ENCODE measurements at regions not wholly inside any gene's neighbourhood (a gene's known extent, or its start where the extent isn't known, plus 50 kb on each side); places are given as distances from the start of the nearest gene placed in this dataset.

DNA sequence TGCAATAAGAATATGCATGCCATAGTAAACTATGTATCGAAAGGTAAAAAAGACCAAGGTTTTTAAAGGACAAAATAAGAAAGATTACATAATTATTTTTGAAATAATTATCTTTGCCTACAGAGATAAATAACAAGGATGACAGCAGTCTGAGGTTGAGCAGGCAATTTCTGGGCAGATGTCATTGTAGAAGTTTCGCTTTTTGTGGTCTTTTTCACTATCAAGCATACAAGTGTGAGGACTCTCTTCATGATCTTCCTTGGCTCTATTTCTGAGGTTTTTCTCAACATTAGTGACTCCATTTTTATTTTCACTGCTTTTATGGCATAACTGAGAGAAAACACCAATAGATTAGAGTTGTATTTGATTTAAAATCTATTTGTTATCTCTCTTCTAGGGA is 1337.9 kb upstream of the EPHA6 start:
- FAIRE-seq: no peak
- Histone ChIP-seq H3K4me1 (replicated peaks in 1 of 2; ENCODE audit: control insufficient read depth in 2 of 2, insufficient read depth in 2 of 2, low read length in 2 of 2) (no peaks in the 10 kb centered on the region), H3K9ac (ENCODE audit: insufficient read depth in 1 of 2, low read depth in 2 of 2, low read length in 2 of 2) (no peak overlapping the region), H3K4me3 (no peak overlapping the region), H3K4me2 (ENCODE audit: insufficient read depth, low read length) (no peak overlapping the region), H3K27me3 (ENCODE audit: control insufficient read depth in 2 of 2, insufficient read depth in 2 of 2, low read length in 2 of 2) (no peaks in the 10 kb centered on the region), H3K79me2 (ENCODE audit: control insufficient read depth, insufficient read depth, low read length) (no peaks in the 10 kb centered on the region), H3K27ac (ENCODE audit: extremely low read depth, low read depth, low read length) (no peak overlapping the region), H3K9me1 (ENCODE audit: control insufficient read depth, insufficient read depth, low read length) (no peaks in the 10 kb centered on the region), H4K20me1 (replicated peaks; ENCODE audit: control insufficient read depth, insufficient read depth, low read length) (no peaks in the 10 kb centered on the region), H3K9me3 (replicated peaks; ENCODE audit: control insufficient read depth, insufficient read depth, low read depth, low read length) (no peaks in the 10 kb centered on the region), H3K36me3 (ENCODE audit: control insufficient read depth, insufficient read depth, low read length) (no peaks in the 10 kb centered on the region), H2AFZ (ENCODE audit: low read depth, low read length) (no peak overlapping the region)
- DNase-seq (ENCODE audit: extremely low read depth in 1 of 4, low spot score in 3 of 4): no peak
- intact Hi-C loops (cut with micrococcal nuclease) (no loop called here), in situ Hi-C loops (cut with MboI) (no loop called here)
- ChIA-PET CTCF (ENCODE audit: low intra/inter-chr PET ratio) (no interaction called here), POLR2A (no interaction called here)
- no peak for ATAC-seq
- 6% methylated on average over 1 of the region's 2 CpGs for WGBS (ENCODE audit: insufficient coverage, low coverage, missing lambda C conversion rate)
- BruUV-seq (replicated peaks): no TSS peak
- TF ChIP-seq, protein P1, sequence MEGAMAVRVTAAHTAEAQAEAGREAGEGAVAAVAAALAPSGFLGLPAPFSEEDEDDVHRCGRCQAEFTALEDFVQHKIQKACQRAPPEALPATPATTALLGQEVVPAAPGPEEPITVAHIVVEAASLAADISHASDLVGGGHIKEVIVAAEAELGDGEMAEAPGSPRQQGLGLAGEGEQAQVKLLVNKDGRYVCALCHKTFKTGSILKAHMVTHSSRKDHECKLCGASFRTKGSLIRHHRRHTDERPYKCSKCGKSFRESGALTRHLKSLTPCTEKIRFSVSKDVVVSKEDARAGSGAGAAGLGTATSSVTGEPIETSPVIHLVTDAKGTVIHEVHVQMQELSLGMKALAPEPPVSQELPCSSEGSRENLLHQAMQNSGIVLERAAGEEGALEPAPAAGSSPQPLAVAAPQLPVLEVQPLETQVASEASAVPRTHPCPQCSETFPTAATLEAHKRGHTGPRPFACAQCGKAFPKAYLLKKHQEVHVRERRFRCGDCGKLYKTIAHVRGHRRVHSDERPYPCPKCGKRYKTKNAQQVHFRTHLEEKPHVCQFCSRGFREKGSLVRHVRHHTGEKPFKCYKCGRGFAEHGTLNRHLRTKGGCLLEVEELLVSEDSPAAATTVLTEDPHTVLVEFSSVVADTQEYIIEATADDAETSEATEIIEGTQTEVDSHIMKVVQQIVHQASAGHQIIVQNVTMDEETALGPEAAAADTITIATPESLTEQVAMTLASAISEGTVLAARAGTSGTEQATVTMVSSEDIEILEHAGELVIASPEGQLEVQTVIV (CRISPR knock-in tag; IDR thresholded peaks at IDR 0.05; ENCODE audit: borderline replicate concordance): no peak
- TF ChIP-seq PATZ1 (CRISPR knock-in tag; IDR thresholded peaks at IDR 0.05; ENCODE audit: borderline replicate concordance): no peak
- TF ChIP-seq, protein P2, sequence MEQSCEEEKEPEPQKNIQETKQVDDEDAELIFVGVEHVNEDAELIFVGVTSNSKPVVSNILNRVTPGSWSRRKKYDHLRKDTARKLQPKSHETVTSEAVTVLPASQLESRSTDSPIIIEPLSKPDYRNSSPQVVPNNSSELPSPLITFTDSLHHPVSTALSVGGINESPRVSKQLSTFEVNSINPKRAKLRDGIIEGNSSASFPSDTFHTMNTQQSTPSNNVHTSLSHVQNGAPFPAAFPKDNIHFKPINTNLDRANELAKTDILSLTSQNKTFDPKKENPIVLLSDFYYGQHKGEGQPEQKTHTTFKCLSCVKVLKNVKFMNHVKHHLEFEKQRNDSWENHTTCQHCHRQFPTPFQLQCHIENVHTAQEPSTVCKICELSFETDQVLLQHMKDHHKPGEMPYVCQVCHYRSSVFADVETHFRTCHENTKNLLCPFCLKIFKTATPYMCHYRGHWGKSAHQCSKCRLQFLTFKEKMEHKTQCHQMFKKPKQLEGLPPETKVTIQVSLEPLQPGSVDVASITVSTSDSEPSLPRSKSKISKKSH (CRISPR knock-in tag; IDR thresholded peaks at IDR 0.05): no peak
- no peak for TF ChIP-seq TCF7L2 (IDR thresholded peaks at IDR 0.05; ENCODE audit: low read depth, low read length)
- TF ChIP-seq ZNF561 (CRISPR knock-in tag; conservative IDR thresholded peaks at IDR 0.05): no peak
- TF ChIP-seq, protein P3, sequence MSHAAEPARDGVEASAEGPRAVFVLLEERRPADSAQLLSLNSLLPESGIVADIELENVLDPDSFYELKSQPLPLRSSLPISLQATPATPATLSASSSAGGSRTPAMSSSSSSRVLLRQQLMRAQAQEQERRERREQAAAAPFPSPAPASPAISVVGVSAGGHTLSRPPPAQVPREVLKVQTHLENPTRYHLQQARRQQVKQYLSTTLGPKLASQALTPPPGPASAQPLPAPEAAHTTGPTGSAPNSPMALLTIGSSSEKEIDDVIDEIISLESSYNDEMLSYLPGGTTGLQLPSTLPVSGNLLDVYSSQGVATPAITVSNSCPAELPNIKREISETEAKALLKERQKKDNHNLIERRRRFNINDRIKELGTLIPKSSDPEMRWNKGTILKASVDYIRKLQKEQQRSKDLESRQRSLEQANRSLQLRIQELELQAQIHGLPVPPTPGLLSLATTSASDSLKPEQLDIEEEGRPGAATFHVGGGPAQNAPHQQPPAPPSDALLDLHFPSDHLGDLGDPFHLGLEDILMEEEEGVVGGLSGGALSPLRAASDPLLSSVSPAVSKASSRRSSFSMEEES (CRISPR knock-in tag; IDR thresholded peaks at IDR 0.05): no peak
- TF ChIP-seq, protein P4, sequence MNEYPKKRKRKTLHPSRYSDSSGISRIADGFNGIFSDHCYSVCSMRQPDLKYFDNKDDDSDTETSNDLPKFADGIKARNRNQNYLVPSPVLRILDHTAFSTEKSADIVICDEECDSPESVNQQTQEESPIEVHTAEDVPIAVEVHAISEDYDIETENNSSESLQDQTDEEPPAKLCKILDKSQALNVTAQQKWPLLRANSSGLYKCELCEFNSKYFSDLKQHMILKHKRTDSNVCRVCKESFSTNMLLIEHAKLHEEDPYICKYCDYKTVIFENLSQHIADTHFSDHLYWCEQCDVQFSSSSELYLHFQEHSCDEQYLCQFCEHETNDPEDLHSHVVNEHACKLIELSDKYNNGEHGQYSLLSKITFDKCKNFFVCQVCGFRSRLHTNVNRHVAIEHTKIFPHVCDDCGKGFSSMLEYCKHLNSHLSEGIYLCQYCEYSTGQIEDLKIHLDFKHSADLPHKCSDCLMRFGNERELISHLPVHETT (CRISPR knock-in tag; conservative IDR thresholded peaks at IDR 0.05 in 1 of 2, IDR thresholded peaks at IDR 0.05 in 1 of 2): no peak
- TF ChIP-seq SMARCC2 (IDR thresholded peaks at IDR 0.05; ENCODE audit: low read depth): no peak
- TF ChIP-seq CREB3 (tag; conservative IDR thresholded peaks at IDR 0.05; ENCODE audit: low read depth): no peak
- TF ChIP-seq NFYB (IDR thresholded peaks at IDR 0.05; ENCODE audit: extremely low read depth, insufficient read length): no peak
- no peak for TF ChIP-seq ZBTB8A (IDR thresholded peaks at IDR 0.05; ENCODE audit: partially characterized antibody)
- no peak for TF ChIP-seq ZNF778 (CRISPR knock-in tag; IDR thresholded peaks at IDR 0.05)

Measured in K562 (cell line).